ENCODE measurements at regions not wholly inside any gene's neighbourhood (a gene's known extent, or its start where the extent isn't known, plus 50 kb on each side); places are given as distances from the start of the nearest gene placed in this dataset.
A peak's percentile ranks its signal among the peaks of the same experiment; 100 is the strongest.

GRCh38 chr4:89419111-89419695 lies 111.6 kb upstream of the GPRIN3 start:
- Histone ChIP-seq H3K4me1 (ENCODE audit: control insufficient read depth, insufficient read depth, low read length) (no peaks in the 10 kb centered on the region), H3K27me3 (ENCODE audit: control insufficient read depth, insufficient read depth) (no peaks in the 10 kb centered on the region), H3K27ac (ENCODE audit: low read length) (no peak overlapping the region), H3K9me3 (ENCODE audit: control insufficient read depth, low read length) (no peaks in the 10 kb centered on the region), H3K4me3 (ENCODE audit: low read length) (no peak overlapping the region)
- no peak for DNase-seq
- 83% methylated on average over 5 of the region's 5 CpGs for WGBS
- intact Hi-C loops (cut with DNase I) = no loop called here
- no peak for ATAC-seq

GRCh38 chr4:89416960-89417359 lies 109.4 kb upstream of the GPRIN3 start:
- Histone ChIP-seq H3K4me1 (ENCODE audit: control insufficient read depth, insufficient read depth, low read length) (no peaks in the 10 kb centered on the region), H3K27me3 (ENCODE audit: control insufficient read depth, insufficient read depth) (no peaks in the 10 kb centered on the region), H3K27ac (ENCODE audit: low read length) (no peak overlapping the region), H3K9me3 (ENCODE audit: control insufficient read depth, low read length) (no peaks in the 10 kb centered on the region), H3K4me3 (ENCODE audit: low read length) (no peak overlapping the region)
- intact Hi-C loops (cut with DNase I) = no loop called here
- DNase-seq (no peak), ATAC-seq (no peak)
- 97% methylated on average over 2 of the region's 2 CpGs for WGBS

DNA sequence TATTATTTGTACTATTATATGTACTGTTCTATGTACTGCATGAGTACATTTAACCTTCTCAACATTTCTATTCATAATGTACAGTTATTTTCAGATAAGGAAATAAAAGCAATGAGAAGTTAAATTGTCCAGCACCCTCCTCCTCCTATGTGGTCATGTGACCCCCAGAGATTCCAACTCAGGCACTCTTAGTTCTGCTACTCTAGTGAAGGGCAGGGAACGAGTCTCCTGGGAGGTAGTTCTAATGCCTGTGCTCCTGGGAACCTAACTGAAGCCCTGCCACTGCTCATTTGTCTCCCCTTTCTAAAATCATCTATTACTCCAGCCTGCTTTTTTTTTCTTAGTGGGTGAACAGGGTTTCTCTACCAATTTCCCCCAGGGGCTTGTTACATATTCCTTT lies 105.9 kb upstream of the GPRIN3 start:
- no peaks in the 10 kb centered on the region for H3K27me3 ChIP-seq (ENCODE audit: control insufficient read depth, insufficient read depth)
- no peak for DNase-seq
- no peak overlapping the region for H3K27ac ChIP-seq (ENCODE audit: low read length)
- intact Hi-C loops (cut with DNase I) = no loop called here
- H3K4me1 ChIP-seq (ENCODE audit: control insufficient read depth, insufficient read depth, low read length) = no peaks in the 10 kb centered on the region
- WGBS = 53% methylated on average over 1 of the region's 1 CpG
- ATAC-seq = no peak
- H3K4me3 ChIP-seq (ENCODE audit: low read length) = no peak overlapping the region
- H3K9me3 ChIP-seq (ENCODE audit: control insufficient read depth, low read length) = no peaks in the 10 kb centered on the region

- Histone ChIP-seq H3K4me1 (ENCODE audit: control insufficient read depth, insufficient read depth, low read length) (no peaks in the 10 kb centered on the region), H3K27ac (ENCODE audit: low read length) (no peak overlapping the region)
Observed at GRCh38 chr4:89411539-89412309, 104.1 kb upstream of the GPRIN3 start.

GRCh38 chr4:89410687-89411086 lies 103.1 kb upstream of the GPRIN3 start:
- no peaks in the 10 kb centered on the region for H3K4me1 ChIP-seq (ENCODE audit: control insufficient read depth, insufficient read depth, low read length)

More at GRCh38 chr4:89411539-89412309, 104.1 kb upstream of the GPRIN3 start:
- Histone ChIP-seq H3K4me3 (ENCODE audit: low read length) (no peak overlapping the region), H3K27me3 (ENCODE audit: control insufficient read depth, insufficient read depth) (no peaks in the 10 kb centered on the region), H3K9me3 (ENCODE audit: control insufficient read depth, low read length) (no peaks in the 10 kb centered on the region)
- ATAC-seq = peak; percentile 29 to 58
- intact Hi-C loops (cut with DNase I) = no loop called here
- no peak for DNase-seq
- WGBS = 53% methylated on average over 6 of the region's 6 CpGs

DNA sequence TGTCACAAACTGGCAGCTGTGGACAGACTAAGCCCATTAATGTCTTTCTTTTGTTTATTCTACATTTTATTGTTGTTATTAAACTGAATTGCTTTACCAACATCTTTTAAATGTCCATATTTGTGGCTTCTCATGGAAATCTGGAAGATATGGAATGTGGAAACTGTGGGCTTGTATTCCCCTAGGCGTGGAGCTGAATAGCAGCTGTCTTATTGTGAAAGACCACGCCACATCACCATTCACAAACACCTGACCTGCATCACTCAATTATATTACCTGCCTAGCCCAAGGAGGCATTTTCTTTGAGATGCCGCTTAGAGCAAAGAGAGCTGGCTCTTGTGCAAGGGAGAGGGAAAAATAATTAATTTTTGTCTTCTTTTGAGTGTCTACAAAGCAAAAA lies 96.9 kb upstream of the GPRIN3 start:
- no peaks in the 10 kb centered on the region for H3K27me3 ChIP-seq (ENCODE audit: control insufficient read depth, insufficient read depth)
- H3K27ac ChIP-seq (ENCODE audit: low read length) = no peak overlapping the region
- ATAC-seq (no peak), DNase-seq (no peak)
- intact Hi-C loops (cut with DNase I) = no loop called here
- H3K4me3 ChIP-seq (ENCODE audit: low read length) = no peak overlapping the region
- H3K9me3 ChIP-seq (ENCODE audit: control insufficient read depth, low read length) = no peaks in the 10 kb centered on the region
- H3K4me1 ChIP-seq (ENCODE audit: control insufficient read depth, insufficient read depth, low read length) = no peaks in the 10 kb centered on the region
- 77% methylated on average over 3 of the region's 3 CpGs for WGBS

More at GRCh38 chr4:89410687-89411086, 103.1 kb upstream of the GPRIN3 start:
- Histone ChIP-seq H3K4me3 (ENCODE audit: low read length) (no peak overlapping the region), H3K9me3 (ENCODE audit: control insufficient read depth, low read length) (no peaks in the 10 kb centered on the region), H3K27ac (ENCODE audit: low read length) (no peak overlapping the region), H3K27me3 (ENCODE audit: control insufficient read depth, insufficient read depth) (no peaks in the 10 kb centered on the region)
- ATAC-seq (no peak), DNase-seq (no peak)
- intact Hi-C loops (cut with DNase I) = no loop called here
- 23% methylated on average over 1 of the region's 1 CpG for WGBS

DNA sequence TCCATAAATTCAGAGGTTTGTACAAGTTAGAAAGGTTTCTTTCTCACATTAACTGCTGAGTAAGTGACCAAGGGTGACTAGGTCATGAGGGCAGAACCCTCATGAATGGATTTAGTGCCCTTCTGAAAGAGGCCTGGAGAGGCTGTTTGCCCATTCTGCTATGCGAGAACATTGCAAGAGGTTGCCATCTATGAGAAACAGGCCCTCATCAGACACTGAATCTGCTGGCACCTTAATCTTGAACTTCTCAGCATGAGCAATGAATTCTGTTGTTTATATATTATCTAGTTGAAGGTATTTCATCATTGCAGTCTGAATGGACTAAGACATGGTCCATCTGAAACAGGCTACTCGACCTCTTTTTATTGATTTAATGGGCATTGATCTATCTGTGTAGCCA lies 96.2 kb upstream of the GPRIN3 start:
- WGBS = 87% methylated on average over 2 of the region's 2 CpGs
- Histone ChIP-seq H3K27ac (ENCODE audit: low read length) (no peak overlapping the region), H3K4me3 (ENCODE audit: low read length) (no peak overlapping the region), H3K27me3 (ENCODE audit: control insufficient read depth, insufficient read depth) (no peaks in the 10 kb centered on the region), H3K9me3 (ENCODE audit: control insufficient read depth, low read length) (no peaks in the 10 kb centered on the region), H3K4me1 (ENCODE audit: control insufficient read depth, insufficient read depth, low read length) (no peaks in the 10 kb centered on the region)
- DNase-seq (no peak), ATAC-seq (no peak)
- intact Hi-C loops (cut with DNase I) = no loop called here

- intact Hi-C loops (cut with DNase I) = no loop called here
- H3K9me3 ChIP-seq (ENCODE audit: control insufficient read depth, low read length) = no peaks in the 10 kb centered on the region
- H3K27me3 ChIP-seq (ENCODE audit: control insufficient read depth, insufficient read depth) = no peaks in the 10 kb centered on the region
- no peaks in the 10 kb centered on the region for H3K4me1 ChIP-seq (ENCODE audit: control insufficient read depth, insufficient read depth, low read length)
- 65% methylated on average over 7 of the region's 7 CpGs for WGBS
- DNase-seq (no peak), ATAC-seq (no peak)
- H3K4me3 ChIP-seq (ENCODE audit: low read length) = no peak overlapping the region
- no peak overlapping the region for H3K27ac ChIP-seq (ENCODE audit: low read length)
Observed at GRCh38 chr4:89400287-89401035, 92.9 kb upstream of the GPRIN3 start.

DNA sequence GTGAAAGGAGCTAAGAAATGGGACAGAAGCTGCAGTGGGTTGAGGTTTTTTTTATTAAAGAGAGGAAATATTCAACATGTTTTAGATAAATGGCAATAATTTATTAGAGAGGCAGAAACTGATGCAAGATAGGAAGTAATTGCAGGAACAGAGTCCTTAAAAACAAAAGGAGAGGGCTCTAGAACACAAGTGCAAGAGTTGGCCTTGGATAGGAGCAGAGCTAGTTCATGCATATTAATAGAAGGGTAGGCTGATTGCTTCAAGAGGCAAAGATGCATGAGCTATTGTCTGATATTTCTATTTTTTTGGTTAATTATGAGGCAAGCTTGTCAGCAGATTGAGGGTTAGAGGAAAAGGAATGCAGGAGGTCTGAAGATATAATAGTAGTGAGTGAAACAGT lies 91.0 kb upstream of the GPRIN3 start:
- Histone ChIP-seq H3K4me3 (ENCODE audit: low read length) (no peak overlapping the region), H3K4me1 (ENCODE audit: control insufficient read depth, insufficient read depth, low read length) (no peaks in the 10 kb centered on the region), H3K9me3 (ENCODE audit: control insufficient read depth, low read length) (no peaks in the 10 kb centered on the region), H3K27ac (ENCODE audit: low read length) (no peak overlapping the region), H3K27me3 (ENCODE audit: control insufficient read depth, insufficient read depth) (no peaks in the 10 kb centered on the region)
- DNase-seq (no peak), ATAC-seq (no peak)
- intact Hi-C loops (cut with DNase I) = no loop called here

GRCh38 chr4:89398146-89398545 lies 90.5 kb upstream of the GPRIN3 start:
- Histone ChIP-seq H3K27me3 (ENCODE audit: control insufficient read depth, insufficient read depth) (no peaks in the 10 kb centered on the region), H3K27ac (ENCODE audit: low read length) (no peak overlapping the region), H3K4me1 (ENCODE audit: control insufficient read depth, insufficient read depth, low read length) (no peaks in the 10 kb centered on the region), H3K9me3 (ENCODE audit: control insufficient read depth, low read length) (no peaks in the 10 kb centered on the region), H3K4me3 (ENCODE audit: low read length) (no peak overlapping the region)
- intact Hi-C loops (cut with DNase I) = no loop called here
- ATAC-seq = no peak
- no peak for DNase-seq
- WGBS = 35% methylated on average over 4 of the region's 4 CpGs

DNA sequence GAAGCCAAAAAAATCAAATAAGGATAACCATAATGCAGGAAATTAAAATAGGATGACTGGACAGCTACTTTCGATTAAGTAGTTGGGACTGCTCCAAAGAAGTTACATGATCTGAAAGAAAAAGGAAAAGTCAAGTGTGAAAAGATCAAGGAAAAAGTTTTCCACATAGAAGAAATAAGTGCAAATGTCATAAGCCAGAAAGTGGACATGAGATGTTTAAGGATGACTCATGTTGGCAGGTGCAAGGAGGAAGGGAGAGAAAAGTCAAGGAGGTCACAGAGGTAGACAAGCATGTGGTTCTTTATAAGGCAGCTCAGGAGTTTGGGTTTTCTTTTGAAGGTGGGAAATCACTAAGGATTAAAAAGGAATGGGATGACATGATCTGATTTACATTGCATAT lies 89.8 kb upstream of the GPRIN3 start:
- Histone ChIP-seq H3K4me1 (ENCODE audit: control insufficient read depth, insufficient read depth, low read length) (no peaks in the 10 kb centered on the region), H3K9me3 (ENCODE audit: control insufficient read depth, low read length) (no peaks in the 10 kb centered on the region), H3K27ac (ENCODE audit: low read length) (no peak overlapping the region), H3K27me3 (ENCODE audit: control insufficient read depth, insufficient read depth) (no peaks in the 10 kb centered on the region), H3K4me3 (ENCODE audit: low read length) (no peak overlapping the region)
- 41% methylated on average over 1 of the region's 1 CpG for WGBS
- ATAC-seq (no peak), DNase-seq (no peak)
- intact Hi-C loops (cut with DNase I) = no loop called here

Measured in right cardiac atrium (tissue), 5 donors.